ENCODE measurements at regions not wholly inside any gene's neighbourhood (a gene's known extent, or its start where the extent isn't known, plus 50 kb on each side); places are given as distances from the start of the nearest gene placed in this dataset.

DNA sequence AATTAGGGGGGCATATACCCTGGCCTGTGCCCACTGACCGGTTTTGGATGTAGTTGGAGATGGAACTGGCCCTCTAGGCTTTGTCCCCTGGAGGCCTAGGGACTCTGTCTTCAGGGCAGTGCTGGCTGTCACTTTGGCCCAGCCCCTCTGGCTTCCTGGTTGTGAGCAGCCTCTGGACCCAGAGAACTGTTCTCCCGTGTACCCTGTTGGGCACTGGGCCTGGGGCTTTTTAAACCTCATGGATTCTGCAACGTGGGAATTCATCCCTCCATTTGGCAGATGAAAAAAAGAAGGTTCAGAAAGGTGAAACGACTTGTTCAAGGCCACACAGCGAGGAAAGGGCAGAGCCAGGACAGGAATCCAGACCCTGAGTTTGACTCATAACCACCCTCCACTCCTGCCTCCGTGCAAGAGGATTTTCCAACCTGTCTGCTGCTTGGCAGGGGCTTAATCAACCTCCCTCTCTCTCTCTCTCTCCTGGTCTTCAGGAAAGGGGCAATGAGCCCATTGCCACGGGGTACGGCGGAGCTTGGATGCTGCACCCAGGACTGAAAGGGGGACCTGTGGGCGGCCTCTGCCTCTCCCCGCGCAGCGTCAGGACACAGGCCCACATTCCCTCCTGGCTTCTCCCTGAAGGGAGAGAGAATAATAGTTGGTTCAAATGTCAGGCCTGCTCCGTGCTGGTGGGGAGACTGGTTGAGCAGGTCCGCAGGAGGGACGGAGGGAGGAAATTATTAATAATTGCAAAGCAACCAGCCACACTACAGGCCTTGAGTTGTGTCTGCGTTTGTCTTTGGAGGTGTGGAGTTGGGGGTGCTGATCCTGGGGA lies 56.0 kb downstream of the CEBPB start:
- TF ChIP-seq, protein P1, sequence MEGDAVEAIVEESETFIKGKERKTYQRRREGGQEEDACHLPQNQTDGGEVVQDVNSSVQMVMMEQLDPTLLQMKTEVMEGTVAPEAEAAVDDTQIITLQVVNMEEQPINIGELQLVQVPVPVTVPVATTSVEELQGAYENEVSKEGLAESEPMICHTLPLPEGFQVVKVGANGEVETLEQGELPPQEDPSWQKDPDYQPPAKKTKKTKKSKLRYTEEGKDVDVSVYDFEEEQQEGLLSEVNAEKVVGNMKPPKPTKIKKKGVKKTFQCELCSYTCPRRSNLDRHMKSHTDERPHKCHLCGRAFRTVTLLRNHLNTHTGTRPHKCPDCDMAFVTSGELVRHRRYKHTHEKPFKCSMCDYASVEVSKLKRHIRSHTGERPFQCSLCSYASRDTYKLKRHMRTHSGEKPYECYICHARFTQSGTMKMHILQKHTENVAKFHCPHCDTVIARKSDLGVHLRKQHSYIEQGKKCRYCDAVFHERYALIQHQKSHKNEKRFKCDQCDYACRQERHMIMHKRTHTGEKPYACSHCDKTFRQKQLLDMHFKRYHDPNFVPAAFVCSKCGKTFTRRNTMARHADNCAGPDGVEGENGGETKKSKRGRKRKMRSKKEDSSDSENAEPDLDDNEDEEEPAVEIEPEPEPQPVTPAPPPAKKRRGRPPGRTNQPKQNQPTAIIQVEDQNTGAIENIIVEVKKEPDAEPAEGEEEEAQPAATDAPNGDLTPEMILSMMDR (IDR thresholded peaks at IDR 0.05; ENCODE audit: insufficient read depth, low read length, poor library complexity, severe bottlenecking) = no peak
- TF ChIP-seq EZH2phosphoT487 (conservative IDR thresholded peaks at IDR 0.05; ENCODE audit: low read length) = no peak

Measured in SU-DHL-6 (cell line).